ENCODE measurements at regions not wholly inside any gene's neighbourhood (a gene's known extent, or its start where the extent isn't known, plus 50 kb on each side); places are given as distances from the start of the nearest gene placed in this dataset.

DNA sequence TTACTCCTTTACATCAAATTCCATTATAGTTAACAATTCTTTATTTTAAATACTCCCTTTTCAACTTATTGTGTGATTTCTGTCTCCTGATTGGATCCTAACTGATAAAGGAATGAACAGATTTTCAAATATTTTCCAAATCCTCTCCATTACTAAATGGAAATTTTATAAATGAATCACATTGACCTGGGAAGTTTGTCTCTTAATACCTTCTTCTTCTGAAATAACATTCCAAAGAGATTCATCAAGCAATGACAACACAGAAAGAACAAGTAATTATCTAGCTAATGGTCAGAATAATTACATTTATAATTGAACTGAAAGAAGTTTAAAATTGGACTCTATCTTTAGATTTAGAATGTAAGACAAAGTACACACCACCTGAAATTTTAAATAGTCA, 515.4 kb upstream of the PTCHD4 start:
- no peaks in the 10 kb centered on the region for H3K9me3 ChIP-seq (ENCODE audit: severe bottlenecking)
- H3K4me3 ChIP-seq (ENCODE audit: low read depth, low read length), result no peak overlapping the region
- no peaks in the 10 kb centered on the region for H3K36me3 ChIP-seq
- no peak for DNase-seq
- TF ChIP-seq CTCF (IDR thresholded peaks at IDR 0.05; ENCODE audit: low read depth, low read length), result no peak
- H3K27ac ChIP-seq, result no peak overlapping the region
- H3K27me3 ChIP-seq (ENCODE audit: insufficient read depth, low read depth, severe bottlenecking), result no peaks in the 10 kb centered on the region

GRCh38 chr6:48624631-48625030, 513.6 kb upstream of the PTCHD4 start:
- no peak for TF ChIP-seq CTCF (IDR thresholded peaks at IDR 0.05; ENCODE audit: low read depth, low read length)
- H3K27me3 ChIP-seq (ENCODE audit: insufficient read depth, low read depth, severe bottlenecking), result no peaks in the 10 kb centered on the region
- no peaks in the 10 kb centered on the region for H3K36me3 ChIP-seq
- H3K27ac ChIP-seq, result no peak overlapping the region
- no peaks in the 10 kb centered on the region for H3K9me3 ChIP-seq (ENCODE audit: severe bottlenecking)
- DNase-seq, result no peak
- no peak overlapping the region for H3K4me3 ChIP-seq (ENCODE audit: low read depth, low read length)

- no peaks in the 10 kb centered on the region for H3K36me3 ChIP-seq
- TF ChIP-seq CTCF (IDR thresholded peaks at IDR 0.05; ENCODE audit: low read depth, low read length), result no peak
- no peak overlapping the region for H3K27ac ChIP-seq
- H3K9me3 ChIP-seq (ENCODE audit: severe bottlenecking), result peaks cover 5% of the 10 kb centered on the region
- no peak overlapping the region for H3K4me3 ChIP-seq (ENCODE audit: low read depth, low read length)
- DNase-seq, result no peak
- no peaks in the 10 kb centered on the region for H3K27me3 ChIP-seq (ENCODE audit: insufficient read depth, low read depth, severe bottlenecking)
Measured at GRCh38 chr6:48619771-48620170, 508.8 kb upstream of the PTCHD4 start.

GRCh38 chr6:48615041-48615440, 504.0 kb upstream of the PTCHD4 start:
- no peaks in the 10 kb centered on the region for H3K27me3 ChIP-seq (ENCODE audit: insufficient read depth, low read depth, severe bottlenecking)
- H3K9me3 ChIP-seq (ENCODE audit: severe bottlenecking), result peaks cover 5% of the 10 kb centered on the region
- no peaks in the 10 kb centered on the region for H3K36me3 ChIP-seq
- no peak for TF ChIP-seq CTCF (IDR thresholded peaks at IDR 0.05; ENCODE audit: low read depth, low read length)
- no peak for DNase-seq
- no peak overlapping the region for H3K27ac ChIP-seq
- H3K4me3 ChIP-seq (ENCODE audit: low read depth, low read length), result no peak overlapping the region

GRCh38 chr6:48614326-48614725, 503.3 kb upstream of the PTCHD4 start:
- no peak for DNase-seq
- TF ChIP-seq CTCF (IDR thresholded peaks at IDR 0.05; ENCODE audit: low read depth, low read length), result no peak
- Histone ChIP-seq H3K36me3 (no peaks in the 10 kb centered on the region), H3K27ac (no peak overlapping the region), H3K4me3 (ENCODE audit: low read depth, low read length) (no peak overlapping the region), H3K9me3 (ENCODE audit: severe bottlenecking) (peaks cover 5% of the 10 kb centered on the region), H3K27me3 (ENCODE audit: insufficient read depth, low read depth, severe bottlenecking) (no peaks in the 10 kb centered on the region)

DNA sequence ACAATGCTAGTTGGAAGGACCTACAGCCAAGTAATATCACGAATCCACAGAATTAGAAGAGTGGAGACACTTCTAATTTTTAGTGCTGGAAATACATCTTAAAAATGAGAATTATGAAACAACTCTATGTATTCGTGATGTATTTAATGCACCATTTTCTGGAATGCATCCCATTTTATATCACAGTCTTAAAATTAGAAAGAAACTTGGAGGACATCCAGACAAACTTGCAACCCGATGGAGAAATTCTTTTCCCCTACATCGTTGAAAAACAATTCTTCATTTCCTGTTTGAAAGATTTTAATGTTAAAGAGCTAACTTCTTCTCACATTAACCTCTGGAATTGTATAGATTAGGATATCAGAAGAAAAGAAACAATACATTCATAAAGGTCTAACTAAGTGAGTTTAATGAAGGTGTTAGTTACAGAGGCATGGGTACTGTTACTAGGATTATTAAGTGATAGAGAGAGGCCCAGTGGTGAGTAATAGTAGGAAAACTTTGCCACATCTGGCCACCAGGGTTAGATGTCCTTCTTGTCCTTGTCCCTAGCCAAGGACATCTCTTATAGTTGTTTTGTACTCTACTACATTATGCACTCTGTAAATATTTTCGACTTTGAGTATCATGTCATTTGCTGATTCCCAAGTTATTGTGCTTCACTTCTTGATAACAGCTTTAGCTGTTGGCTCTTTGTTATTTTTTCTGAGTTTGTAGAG, 502.4 kb upstream of the PTCHD4 start:
- TF ChIP-seq CTCF (IDR thresholded peaks at IDR 0.05; ENCODE audit: low read depth, low read length), result no peak
- Histone ChIP-seq H3K4me3 (ENCODE audit: low read depth, low read length) (no peak overlapping the region), H3K9me3 (ENCODE audit: severe bottlenecking) (peaks cover 5% of the 10 kb centered on the region), H3K36me3 (no peaks in the 10 kb centered on the region), H3K27ac (no peak overlapping the region), H3K27me3 (ENCODE audit: insufficient read depth, low read depth, severe bottlenecking) (no peaks in the 10 kb centered on the region)
- DNase-seq, result no peak

All from WERI-Rb-1 (cell line).